COLO668 (cell line): ENCODE measurements at regions not wholly inside any gene's neighbourhood (a gene's known extent, or its start where the extent isn't known, plus 50 kb on each side); places are given as distances from the start of the nearest gene placed in this dataset.
"Not testable (repeated sequence)": the region's sequence is repeated elsewhere in the genome, so short reads cannot be mapped to it uniquely, and the experiment has no call there.

ENCODE experiments used
- DNase-seq: peaks from one replicate; lab custom pipeline; 2025; ENCODE audit not compliant: unreplicated experiment; lab: John Stamatoyannopoulos, UW

DNA sequence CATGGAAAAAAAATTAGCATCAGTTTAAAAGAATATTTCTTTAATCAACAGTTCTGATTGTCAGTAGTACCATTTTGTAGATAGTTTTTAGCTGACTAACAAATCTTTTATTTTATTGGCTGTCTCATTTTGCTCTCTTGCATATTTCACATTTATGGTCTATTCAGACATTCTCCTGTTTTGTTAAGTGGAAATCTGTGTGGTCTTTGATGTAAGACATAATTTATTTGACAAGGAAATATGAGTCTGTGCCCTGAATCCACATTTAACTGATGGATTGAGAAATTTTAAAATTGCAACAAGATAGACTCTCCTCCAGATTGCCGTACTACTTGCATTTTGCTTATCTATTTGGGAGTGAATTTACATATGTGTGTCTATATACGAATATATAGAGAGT is 96.3 kb upstream of the ATP5MC3 start:
- no peak for DNase-seq

DNA sequence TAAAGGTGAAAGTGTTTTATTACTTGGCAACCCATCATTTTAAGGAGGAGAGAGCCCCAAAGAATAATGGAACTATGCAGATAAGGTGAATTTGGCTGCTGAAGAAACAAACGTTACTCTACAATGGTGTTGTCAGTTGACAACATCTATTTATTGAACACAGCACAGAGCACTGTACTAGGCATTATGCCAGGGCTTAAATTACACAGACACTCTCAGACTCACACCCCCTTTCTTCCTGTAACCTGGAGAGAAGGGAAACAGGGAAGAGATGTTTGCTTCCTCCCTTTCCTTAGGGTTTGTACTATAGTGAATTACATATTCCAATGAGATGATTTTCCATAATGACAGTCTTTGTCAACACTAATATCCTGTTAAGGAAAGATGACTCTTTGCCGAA is 94.0 kb upstream of the ATP5MC3 start:
- no peak for DNase-seq

DNA sequence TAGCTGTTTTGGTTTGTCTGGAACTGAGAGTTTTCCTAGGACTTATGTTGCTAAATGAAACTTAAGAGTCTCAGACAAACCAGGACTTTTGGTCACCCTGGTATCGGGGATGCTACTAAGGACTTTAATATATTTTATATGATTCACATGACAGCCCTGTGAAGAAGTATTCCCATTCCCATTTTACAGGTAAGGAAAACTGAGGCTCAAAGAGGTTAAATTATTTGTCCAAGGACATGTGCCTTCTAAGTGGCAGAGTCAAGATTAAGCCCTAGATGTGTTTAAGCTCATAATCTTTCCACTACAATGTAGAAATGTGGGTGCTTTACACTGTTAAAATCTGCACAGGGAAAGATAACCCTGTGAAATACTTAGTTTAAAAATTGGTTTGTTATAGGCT is 77.7 kb upstream of the ATP5MC3 start:
- no peak for DNase-seq

DNA sequence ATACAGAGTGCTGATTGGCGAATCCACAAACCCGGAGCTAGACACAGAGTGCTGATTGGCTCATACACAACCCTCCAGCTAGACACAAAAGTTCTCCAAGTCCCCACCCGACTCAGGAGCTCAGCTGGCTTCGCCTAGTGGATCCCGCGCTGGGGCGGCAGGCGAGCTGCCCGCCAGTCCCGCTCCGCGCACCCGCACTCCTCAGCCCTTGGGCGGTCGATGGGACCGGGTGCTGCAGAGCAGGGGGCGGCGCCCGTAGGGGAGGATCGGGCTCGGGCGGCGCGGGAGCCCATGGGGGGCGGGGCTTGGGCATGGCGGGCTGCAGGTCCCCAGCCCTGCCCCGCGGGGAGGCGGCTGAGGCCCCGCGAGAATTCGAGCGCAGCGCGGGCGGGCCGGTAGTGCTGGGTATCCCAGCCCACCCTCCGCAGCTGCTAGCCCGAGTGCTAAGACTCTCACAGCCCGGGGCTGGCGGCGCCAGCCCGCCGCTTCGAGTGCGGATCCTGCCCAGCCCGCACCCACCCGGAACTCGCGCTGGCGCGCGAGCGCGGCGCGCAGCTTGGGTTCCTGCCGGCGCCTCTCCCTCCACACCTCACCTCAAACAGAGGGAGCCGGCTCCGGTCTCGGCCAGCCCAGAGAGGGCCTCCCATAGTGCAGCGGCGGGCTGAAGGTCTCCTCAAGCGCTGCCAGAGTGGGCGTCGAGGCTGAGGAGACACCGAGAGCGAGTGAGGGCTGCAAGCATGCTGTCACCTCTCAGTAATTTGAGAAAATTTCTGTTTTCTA is 75.5 kb upstream of the ATP5MC3 start:
- no peak for DNase-seq

DNA sequence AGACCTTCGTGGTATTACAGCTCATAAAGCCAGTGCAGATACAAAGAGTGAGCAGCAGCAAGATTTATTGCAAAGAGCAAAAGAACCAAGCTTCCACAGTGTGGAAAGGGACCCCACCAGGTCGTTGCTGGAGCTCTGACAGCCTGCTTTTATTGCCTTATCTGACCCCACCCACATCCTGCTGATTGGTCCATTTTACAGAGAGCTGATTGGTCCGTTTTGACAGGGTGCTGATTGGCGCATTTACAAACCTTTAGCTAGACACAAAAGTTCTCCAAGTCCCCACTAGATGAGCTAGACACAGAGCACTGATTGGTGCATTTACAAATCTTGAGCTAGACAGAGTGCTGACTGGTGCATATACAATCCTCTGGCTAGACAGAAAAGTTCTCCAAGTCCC is 74.9 kb upstream of the ATP5MC3 start:
- DNase-seq: not testable (repeated sequence)

DNA sequence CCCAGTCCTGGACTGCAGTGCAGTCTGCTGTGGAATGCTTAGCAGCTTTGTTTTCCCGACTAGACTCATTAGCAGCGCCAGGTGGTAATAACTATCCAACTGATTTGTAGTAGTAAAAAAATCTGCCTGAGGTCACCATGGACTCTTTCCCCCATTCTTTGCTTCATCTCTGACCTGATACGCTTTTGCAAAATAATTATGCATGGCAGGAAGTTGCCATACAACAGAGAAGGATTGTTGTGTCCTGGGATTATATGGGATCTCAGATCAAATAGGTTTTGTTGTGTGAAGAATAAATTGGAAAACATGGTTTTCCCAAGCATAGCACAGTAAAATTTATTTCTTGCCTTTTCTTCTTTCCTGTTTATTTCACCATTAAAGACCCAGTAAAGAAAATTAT is 72.4 kb upstream of the ATP5MC3 start:
- DNase-seq: no peak

DNA sequence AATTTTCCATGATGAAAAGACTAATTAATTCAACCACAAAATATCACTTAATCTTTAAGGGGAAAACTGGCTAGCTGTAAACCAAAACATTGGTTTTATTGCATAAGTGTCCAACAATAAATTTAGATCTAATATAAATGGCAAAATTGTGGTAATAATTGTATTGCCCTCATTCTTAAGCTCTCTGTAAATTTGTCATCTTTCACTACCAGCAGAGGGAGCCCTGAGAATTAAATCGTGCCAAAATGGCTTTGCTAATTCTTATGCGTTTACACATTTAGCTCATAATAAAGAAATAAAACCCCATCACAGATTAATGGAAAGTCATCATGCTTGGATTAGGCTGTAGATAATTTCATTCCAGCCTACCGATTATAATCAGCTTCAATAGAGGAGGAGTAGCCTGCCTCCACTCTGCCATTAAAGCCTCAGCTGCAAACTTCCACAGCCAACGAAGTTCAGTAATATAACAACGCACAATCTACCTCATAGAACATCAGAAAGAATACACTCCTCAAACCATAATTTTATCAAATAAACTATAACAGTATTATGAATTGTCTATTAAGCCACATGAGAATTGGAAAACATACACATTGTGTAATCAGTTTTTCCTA is 70.0 kb upstream of the ATP5MC3 start:
- no peak for DNase-seq

DNA sequence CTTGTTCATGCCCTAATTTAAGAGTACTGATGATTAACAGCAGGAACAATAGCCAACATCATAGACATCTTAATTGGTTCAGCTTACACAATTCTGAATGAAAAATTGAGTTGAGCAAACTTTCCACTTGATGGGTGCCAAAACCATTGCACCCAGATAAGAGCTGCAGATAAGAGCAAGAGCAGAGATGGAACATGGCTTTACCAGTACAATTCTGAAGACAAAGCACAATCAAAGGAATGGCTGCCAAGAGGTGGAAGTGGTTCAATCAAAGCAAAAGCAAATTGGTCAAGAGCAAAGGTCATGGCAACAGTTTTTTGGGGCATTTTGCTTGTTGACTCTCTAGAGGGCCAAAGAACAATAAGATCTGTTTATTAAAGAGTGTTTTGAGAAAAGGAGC is 65.6 kb upstream of the ATP5MC3 start:
- DNase-seq: no peak

DNA sequence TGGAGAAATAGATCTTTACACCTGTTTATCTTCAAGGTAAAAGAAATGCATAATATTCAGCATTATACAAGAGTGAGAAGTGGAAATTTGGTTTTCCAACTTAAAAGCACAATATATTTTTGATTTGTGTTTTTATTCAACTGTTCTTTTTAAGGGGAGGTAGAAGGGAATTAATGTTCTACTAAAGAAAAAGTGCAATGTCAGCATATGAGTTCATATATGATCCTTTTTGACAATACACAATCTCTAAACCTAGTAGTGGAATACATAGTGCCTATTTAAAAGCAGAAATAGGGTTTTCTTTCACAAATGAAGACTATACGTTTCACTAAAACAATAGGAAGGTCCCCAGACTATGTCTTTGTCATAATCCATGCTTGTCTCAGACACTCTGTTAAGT is 63.2 kb upstream of the ATP5MC3 start:
- no peak for DNase-seq

DNA sequence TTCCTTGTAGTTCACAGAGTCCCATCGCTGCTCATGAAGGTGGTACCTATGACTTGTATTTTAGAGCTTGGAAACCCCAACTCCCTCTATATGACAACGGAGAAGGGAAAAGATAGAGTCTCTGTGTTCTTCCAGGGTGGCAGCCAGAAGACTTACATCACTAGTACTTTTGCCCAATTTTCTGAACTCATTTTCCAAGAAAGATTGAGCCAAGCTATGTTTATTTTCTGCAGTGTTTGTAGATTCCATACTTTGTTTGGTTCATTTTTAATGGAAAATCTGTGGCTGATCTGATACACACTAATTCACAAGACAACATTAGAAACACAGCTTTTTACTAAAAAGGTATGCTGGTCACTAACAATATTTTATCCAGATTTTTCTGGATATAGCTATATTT is 60.2 kb upstream of the ATP5MC3 start:
- no peak for DNase-seq

DNA sequence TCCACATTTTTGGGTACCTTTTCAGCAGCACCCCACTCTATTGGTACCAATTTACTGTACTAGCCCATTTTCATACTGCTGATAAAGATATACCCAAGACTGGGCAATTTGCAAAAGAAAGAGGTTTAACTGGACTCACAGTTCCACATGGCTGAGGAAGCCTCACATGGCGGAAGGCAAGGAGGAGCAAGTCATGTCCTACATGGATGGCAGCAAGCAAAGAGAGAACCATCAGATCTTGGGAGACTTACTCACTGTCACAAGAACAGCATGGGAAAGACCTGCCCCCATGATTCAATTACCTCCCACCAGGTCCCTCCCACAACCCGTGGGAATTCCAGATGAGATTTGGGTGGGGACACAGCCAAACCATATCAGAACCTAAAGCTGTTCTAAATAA is 58.5 kb upstream of the ATP5MC3 start:
- not testable (repeated sequence) for DNase-seq

DNA sequence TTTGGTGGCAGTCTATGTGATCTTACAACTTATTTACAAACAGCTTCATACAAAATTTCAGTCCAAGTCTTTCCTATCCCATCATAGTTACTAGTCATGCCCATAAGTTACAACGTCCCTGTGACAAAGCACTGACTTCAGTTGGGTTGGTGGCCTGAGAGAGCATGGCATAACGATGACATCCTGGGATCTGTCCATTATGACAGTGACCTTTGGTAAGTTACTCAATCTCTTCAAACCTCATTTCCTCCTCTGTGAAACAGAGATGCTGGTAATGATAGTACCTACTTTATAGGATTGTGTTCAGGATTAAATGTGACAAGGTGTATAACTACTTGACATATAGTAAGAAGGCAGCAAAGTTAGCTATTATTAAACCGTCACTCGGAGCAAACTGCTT is 55.4 kb upstream of the ATP5MC3 start:
- DNase-seq: no peak

DNA sequence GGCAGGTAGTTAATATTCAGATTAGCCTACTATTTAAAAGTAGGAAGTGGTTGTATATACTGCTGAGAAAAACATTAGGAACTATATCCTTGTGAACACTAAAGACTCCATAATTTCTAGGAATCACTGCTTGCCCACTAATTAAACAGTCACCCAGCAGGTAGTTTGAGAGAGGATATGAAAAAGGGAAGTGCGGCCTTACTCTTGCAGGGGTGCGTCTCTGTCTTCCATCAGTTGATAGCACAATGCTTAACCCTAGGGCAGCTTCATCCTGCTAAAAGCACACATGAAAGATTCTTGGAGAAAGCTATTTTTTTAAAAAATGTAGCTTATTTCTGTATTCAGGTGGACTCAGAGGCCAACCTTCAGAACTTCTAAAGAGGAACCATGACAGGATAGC is 53.1 kb upstream of the ATP5MC3 start:
- no peak for DNase-seq

DNA sequence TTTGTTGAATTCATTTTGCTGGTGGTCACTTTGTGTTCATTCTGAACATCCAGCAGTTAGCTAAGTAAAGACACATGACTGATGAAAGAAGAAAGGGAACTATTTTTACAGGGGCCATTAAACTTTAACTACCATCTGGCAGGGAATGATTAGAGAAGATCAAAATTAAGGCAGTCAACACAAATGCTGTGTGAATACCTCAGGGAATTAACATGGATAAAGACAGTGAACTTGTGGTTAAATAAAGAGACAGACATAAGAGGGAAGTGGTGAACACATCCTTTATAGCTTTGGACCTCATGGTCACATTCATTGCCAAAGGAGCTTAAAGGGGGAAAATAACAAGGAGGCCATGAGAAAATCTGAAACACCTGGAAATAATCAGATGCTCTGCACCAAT is 52.6 kb upstream of the ATP5MC3 start:
- no peak for DNase-seq

DNA sequence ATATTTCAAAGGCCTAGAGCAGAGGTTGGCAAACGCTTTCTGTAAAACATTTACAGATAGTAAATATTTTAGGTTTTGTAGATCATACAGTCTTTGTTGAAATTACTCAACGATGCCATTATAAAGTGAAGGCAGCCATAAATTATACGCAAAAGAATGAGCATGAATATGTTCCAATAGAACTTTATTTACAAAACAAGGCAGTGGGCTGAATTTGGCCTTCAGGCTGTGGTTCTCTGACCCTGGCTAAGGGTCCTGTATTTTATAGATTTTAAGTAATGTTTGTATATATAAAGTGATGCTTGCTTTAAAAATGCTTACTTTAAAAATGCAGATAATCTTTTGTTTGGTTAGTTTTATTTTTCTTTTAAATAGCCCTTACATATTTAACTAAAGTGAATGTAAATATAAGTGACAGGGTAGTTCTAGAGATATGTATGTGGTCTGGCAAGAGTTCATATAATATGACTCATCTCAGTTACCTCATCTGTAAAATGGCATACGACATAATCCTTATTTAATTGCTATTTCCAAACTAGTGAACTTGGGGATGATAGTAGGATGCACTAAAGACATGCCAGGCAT is 51.7 kb upstream of the ATP5MC3 start:
- DNase-seq: peak; percentile 14
